Cardiac muscle cell (in vitro differentiated cells and primary cell): ENCODE measurements at regions not wholly inside any gene's neighbourhood (a gene's known extent, or its start where the extent isn't known, plus 50 kb on each side); places are given as distances from the start of the nearest gene placed in this dataset.

Source experiments
- DNase-seq, 2 donors: peaks; one replicate each; pipeline versions ENCODE4 v3.0.0 to v3.0.0-alpha.2; 2010 to 2017; ENCODE audit warnings: low read depth in 1 of 2, low spot score in 1 of 2
- H3K27ac ChIP-seq: fragments of 200-600 bp; sonication (generic); 2 replicates; pipeline ENCODE4 v1.5.1; 2016
- H3K27me3 ChIP-seq: fragments of 200-600 bp; sonication (generic); 2 replicates; pipeline ENCODE4 v1.6.0; 2016; ENCODE audit warnings: control low read depth
- H3K36me3 ChIP-seq: fragments of 200-600 bp; sonication (generic); 2 replicates; pipeline ENCODE4 v1.5.1; 2016; ENCODE audit warnings: control low read depth
- H3K4me1 ChIP-seq: fragments of 200-600 bp; sonication (generic); 2 replicates; pipeline ENCODE4 v1.8.1; 2017; ENCODE audit warnings: low read depth, mild to moderate bottlenecking, mixed run types
- H3K4me3 ChIP-seq: fragments of 200-600 bp; sonication (generic); 2 replicates; pipeline ENCODE4 v1.5.1; 2016; ENCODE audit warnings: mild to moderate bottlenecking
- H3K9me3 ChIP-seq: fragments of 200-600 bp; sonication (generic); 2 replicates; pipeline ENCODE4 v1.5.1; 2017; ENCODE audit warnings: low read depth, mild to moderate bottlenecking, control low read depth
- CTCF ChIP-seq: IDR thresholded peaks from 2 replicates; pipeline ENCODE4 v1.5.1; 2012; ENCODE audit warnings: low read depth, mild to moderate bottlenecking, low read length

- Histone ChIP-seq H3K27ac (no peak overlapping the region), H3K27me3 (no peaks in the 10 kb centered on the region), H3K4me3 (no peak overlapping the region), H3K4me1 (no peaks in the 10 kb centered on the region), H3K36me3 (no peaks in the 10 kb centered on the region), H3K9me3 (no peaks in the 10 kb centered on the region)
- no peak for DNase-seq
- no peak for TF ChIP-seq CTCF
These were observed 423.0 kb downstream of the ZBBX start for GRCh38 chr3:166957121-166957520.

- TF ChIP-seq CTCF, result no peak
- H3K36me3 ChIP-seq, result no peaks in the 10 kb centered on the region
- DNase-seq, result no peak
- no peaks in the 10 kb centered on the region for H3K9me3 ChIP-seq
- no peaks in the 10 kb centered on the region for H3K27me3 ChIP-seq
- no peak overlapping the region for H3K27ac ChIP-seq
- no peak overlapping the region for H3K4me3 ChIP-seq
- H3K4me1 ChIP-seq, result no peaks in the 10 kb centered on the region
These were observed 424.7 kb downstream of the ZBBX start for GRCh38 chr3:166955201-166955939.

- no peak for DNase-seq
- H3K27ac ChIP-seq, result no peak overlapping the region
- H3K27me3 ChIP-seq, result no peaks in the 10 kb centered on the region
- no peaks in the 10 kb centered on the region for H3K36me3 ChIP-seq
- no peak for TF ChIP-seq CTCF
- no peak overlapping the region for H3K4me3 ChIP-seq
- H3K4me1 ChIP-seq, result no peaks in the 10 kb centered on the region
- no peaks in the 10 kb centered on the region for H3K9me3 ChIP-seq
These were observed 445.2 kb downstream of the ZBBX start for GRCh38 chr3:166934879-166935278.

- no peaks in the 10 kb centered on the region for H3K27me3 ChIP-seq
- no peak for DNase-seq
- no peak for TF ChIP-seq CTCF
- no peaks in the 10 kb centered on the region for H3K36me3 ChIP-seq
- H3K4me1 ChIP-seq, result no peaks in the 10 kb centered on the region
- no peak overlapping the region for H3K27ac ChIP-seq
- H3K9me3 ChIP-seq, result no peaks in the 10 kb centered on the region
- no peak overlapping the region for H3K4me3 ChIP-seq
These were observed 462.7 kb downstream of the ZBBX start for GRCh38 chr3:166917437-166917836.

GRCh38 chr3:166902374-166902773 lies 477.7 kb downstream of the ZBBX start:
- Histone ChIP-seq H3K4me3 (no peak overlapping the region), H3K27me3 (no peaks in the 10 kb centered on the region), H3K4me1 (no peaks in the 10 kb centered on the region), H3K27ac (no peak overlapping the region), H3K36me3 (no peaks in the 10 kb centered on the region), H3K9me3 (no peaks in the 10 kb centered on the region)
- DNase-seq, result no peak
- TF ChIP-seq CTCF, result no peak
